Ascending aorta (tissue), 2 donors: ENCODE measurements at regions not wholly inside any gene's neighbourhood (a gene's known extent, or its start where the extent isn't known, plus 50 kb on each side); places are given as distances from the start of the nearest gene placed in this dataset.

Source experiments
- DNase-seq, 2 donors: peaks; one replicate each; pipeline ENCODE4 v3.0.0-alpha.2; 2019; ENCODE audit warnings: low spot score in 2 of 2
- H3K27ac ChIP-seq, 2 donors: fragments of 200-600 bp; sonication (generic); one replicate each; pipeline ENCODE4 v1.5.1; 2016 to 2017; ENCODE audit warnings: mild to moderate bottlenecking in 1 of 2
- H3K27me3 ChIP-seq: fragments of 200-600 bp; sonication (generic); one replicate; pipeline ENCODE4 v1.5.1; 2017
- H3K36me3 ChIP-seq, 2 donors: fragments of 200-600 bp; sonication (generic); one replicate each; pipeline ENCODE4 v1.5.1; 2016
- H3K4me1 ChIP-seq, 2 donors: fragments of 200-600 bp; sonication (generic); one replicate each; pipeline ENCODE4 v1.5.1; 2016 to 2017; ENCODE audit warnings: mild to moderate bottlenecking in 1 of 2
- H3K4me3 ChIP-seq, 2 donors: fragments of 200-600 bp; sonication (generic); one replicate each; pipeline ENCODE4 v1.5.1; 2016 to 2017; ENCODE audit warnings: mild to moderate bottlenecking in 1 of 2
- H3K9me3 ChIP-seq, 2 donors: fragments of 200-600 bp; sonication (generic); one replicate each; pipeline ENCODE4 v1.5.1; 2016
- CTCF ChIP-seq, 3 experiments: fragments of 200-600 bp in 2 of 3; fragments of 450-650 bp in 1 of 3; sonication (generic) in 2 of 3; IDR thresholded peaks; one replicate each; pipeline ENCODE4 v1.5.1; 2016 to 2019; ENCODE audit warnings: antibody characterized with exemption in 3 of 3, mild to moderate bottlenecking in 1 of 3, moderate library complexity in 1 of 3
- intact Hi-C: fragments of 100-400 bp; cut with DNase I; formaldehyde crosslinking; loops from one replicate; pipeline ENCODE4 v1.15.1; 2023

DNA sequence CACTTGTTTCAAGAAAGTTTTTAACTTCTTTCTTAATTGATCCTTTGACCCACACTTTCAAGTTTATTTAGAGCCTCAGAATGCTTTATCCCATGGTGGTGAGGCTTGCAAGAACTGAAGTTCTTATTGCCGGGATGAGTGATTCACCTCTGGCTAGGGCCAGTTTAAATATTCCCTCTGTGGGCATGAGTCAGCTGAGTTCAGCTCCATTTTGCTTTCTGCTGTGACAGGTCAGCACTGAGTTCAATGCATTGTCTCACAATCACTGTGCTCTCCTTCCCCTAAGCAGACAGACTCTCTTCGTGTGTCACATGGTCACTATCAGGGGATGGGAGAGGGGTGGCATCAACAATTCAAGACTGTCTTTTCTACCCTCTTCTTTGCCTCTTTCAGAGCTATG lies 514.6 kb upstream of the FBXO33 start:
- intact Hi-C loops, result no loop called here

DNA sequence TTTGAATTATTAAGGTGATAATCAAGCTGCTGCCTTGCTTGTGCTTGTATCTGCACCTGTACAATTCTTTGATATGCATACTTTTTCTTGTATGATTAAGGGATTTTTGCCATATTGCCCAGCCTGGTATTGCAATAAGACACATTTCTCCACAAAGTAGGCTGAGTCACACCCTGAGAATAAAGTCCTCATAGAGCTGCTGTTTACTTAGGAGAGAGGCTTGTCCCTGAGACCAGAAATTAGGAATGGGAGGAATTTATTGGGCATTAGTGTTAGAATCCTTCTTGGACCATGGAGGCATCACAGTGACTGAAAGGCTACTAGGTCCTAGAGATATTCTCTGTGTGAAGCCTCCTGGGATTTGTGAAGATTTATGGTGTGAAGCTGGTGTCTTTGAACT lies 506.8 kb upstream of the FBXO33 start:
- no peaks in the 10 kb centered on the region for H3K36me3 ChIP-seq
- no peak for TF ChIP-seq CTCF (IDR thresholded peaks at IDR 0.05)
- H3K4me3 ChIP-seq, result no peak overlapping the region
- no peaks in the 10 kb centered on the region for H3K9me3 ChIP-seq
- no peak overlapping the region for H3K27ac ChIP-seq
- no peaks in the 10 kb centered on the region for H3K4me1 ChIP-seq
- intact Hi-C loops, result no loop called here
- H3K27me3 ChIP-seq, result no peaks in the 10 kb centered on the region
- no peak for DNase-seq

More for the DNA sequence above, 514.6 kb upstream of the FBXO33 start:
- Histone ChIP-seq H3K27me3 (no peaks in the 10 kb centered on the region), H3K9me3 (peaks cover 0 to 5% of the 10 kb centered on the region in 2 donors), H3K4me1 (no peaks in the 10 kb centered on the region), H3K4me3 (no peak overlapping the region), H3K36me3 (no peaks in the 10 kb centered on the region), H3K27ac (no peak overlapping the region)
- TF ChIP-seq CTCF (IDR thresholded peaks at IDR 0.05), result no peak
- DNase-seq, result no peak

GRCh38 chr14:39912192-39913100 lies 480.2 kb upstream of the FBXO33 start:
- Histone ChIP-seq H3K4me3 (no peak overlapping the region), H3K4me1 (no peaks in the 10 kb centered on the region), H3K9me3 (no peaks in the 10 kb centered on the region), H3K36me3 (no peaks in the 10 kb centered on the region), H3K27me3 (no peaks in the 10 kb centered on the region), H3K27ac (no peak overlapping the region)
- TF ChIP-seq CTCF (IDR thresholded peaks at IDR 0.05), result no peak
- DNase-seq, result no peak
- intact Hi-C loops, result no loop called here

GRCh38 chr14:39897657-39898056 lies 465.4 kb upstream of the FBXO33 start:
- no peak for TF ChIP-seq CTCF (IDR thresholded peaks at IDR 0.05)
- no peak for DNase-seq

GRCh38 chr14:39890026-39890425 lies 457.8 kb upstream of the FBXO33 start:
- no peak for TF ChIP-seq CTCF (IDR thresholded peaks at IDR 0.05)

More at GRCh38 chr14:39897657-39898056, 465.4 kb upstream of the FBXO33 start:
- intact Hi-C loops, result no loop called here
- Histone ChIP-seq H3K36me3 (no peaks in the 10 kb centered on the region), H3K27me3 (no peaks in the 10 kb centered on the region), H3K4me1 (no peaks in the 10 kb centered on the region), H3K9me3 (no peaks in the 10 kb centered on the region), H3K27ac (no peak overlapping the region), H3K4me3 (no peak overlapping the region)

More at GRCh38 chr14:39890026-39890425, 457.8 kb upstream of the FBXO33 start:
- intact Hi-C loops, result no loop called here
- Histone ChIP-seq H3K27ac (no peak overlapping the region), H3K4me3 (no peak overlapping the region), H3K36me3 (no peaks in the 10 kb centered on the region), H3K9me3 (peaks cover 7 to 13% of the 10 kb centered on the region in 2 donors), H3K27me3 (no peaks in the 10 kb centered on the region), H3K4me1 (no peaks in the 10 kb centered on the region)
- DNase-seq, result no peak
